GM12878 (cell line): ENCODE measurements at regions not wholly inside any gene's neighbourhood (a gene's known extent, or its start where the extent isn't known, plus 50 kb on each side); places are given as distances from the start of the nearest gene placed in this dataset.

Source experiments
- CHD2 ChIP-seq: IDR thresholded peaks from 2 replicates; pipeline ENCODE4 v1.6.1; 2011; ENCODE audit warnings: low read depth, low read length, improper control_type of control experiment, borderline replicate concordance
- POLR2A ChIP-seq: IDR thresholded peaks from 2 replicates; pipeline ENCODE4 v1.6.1; 2011; ENCODE audit warnings: low read depth, mild to moderate bottlenecking, low read length
- POLR2AphosphoS5 ChIP-seq: IDR thresholded peaks from 2 replicates; pipeline ENCODE4 v1.6.1; 2011; ENCODE audit warnings: mild to moderate bottlenecking, low read length, inconsistent platforms
- SRF ChIP-seq, 2 experiments: IDR thresholded peaks; 2 replicates each; pipeline ENCODE4 v1.6.1; 2011; ENCODE audit warnings: low read depth in 2 of 2, low read length in 2 of 2, mild to moderate bottlenecking in 1 of 2, moderate library complexity in 1 of 2

DNA sequence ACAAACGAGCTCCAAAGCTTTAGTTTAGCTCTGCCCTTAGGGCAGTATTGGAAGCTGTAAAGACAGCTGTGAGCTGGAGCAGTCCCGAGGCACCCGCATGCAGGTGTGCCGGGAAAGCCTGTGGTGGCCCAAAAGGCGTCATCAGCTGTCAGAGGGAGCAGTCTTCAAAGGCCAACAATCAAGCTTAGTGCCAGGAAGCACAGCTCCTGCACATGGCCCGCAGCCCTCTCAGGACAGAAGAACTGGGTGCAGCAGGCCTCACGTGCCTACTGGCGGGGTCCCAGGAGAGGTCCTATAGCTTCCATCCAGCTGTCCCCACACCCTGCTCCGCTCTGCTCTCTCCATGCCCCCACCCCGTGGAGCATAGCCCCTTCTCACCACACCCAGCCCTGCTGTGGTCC is 92.2 kb upstream of the TRIM2 start:
- TF ChIP-seq POLR2AphosphoS5 = no peak
- TF ChIP-seq CHD2 = no peak
- TF ChIP-seq SRF (IDR thresholded peaks at IDR 0.05; ENCODE audit: low read depth in 2 of 2, low read length in 2 of 2) = no peak
- TF ChIP-seq POLR2A = no peak
